Activated T-cell treated with anti-CD3 and anti-CD28 coated beads for 1 hour (primary cell): ENCODE measurements at regions not wholly inside any gene's neighbourhood (a gene's known extent, or its start where the extent isn't known, plus 50 kb on each side); places are given as distances from the start of the nearest gene placed in this dataset.

Experiments used
- DNase-seq: peaks from one replicate; pipeline ENCODE4 v3.0.0-alpha.2; 2020; ENCODE audit warnings: low read depth

DNA sequence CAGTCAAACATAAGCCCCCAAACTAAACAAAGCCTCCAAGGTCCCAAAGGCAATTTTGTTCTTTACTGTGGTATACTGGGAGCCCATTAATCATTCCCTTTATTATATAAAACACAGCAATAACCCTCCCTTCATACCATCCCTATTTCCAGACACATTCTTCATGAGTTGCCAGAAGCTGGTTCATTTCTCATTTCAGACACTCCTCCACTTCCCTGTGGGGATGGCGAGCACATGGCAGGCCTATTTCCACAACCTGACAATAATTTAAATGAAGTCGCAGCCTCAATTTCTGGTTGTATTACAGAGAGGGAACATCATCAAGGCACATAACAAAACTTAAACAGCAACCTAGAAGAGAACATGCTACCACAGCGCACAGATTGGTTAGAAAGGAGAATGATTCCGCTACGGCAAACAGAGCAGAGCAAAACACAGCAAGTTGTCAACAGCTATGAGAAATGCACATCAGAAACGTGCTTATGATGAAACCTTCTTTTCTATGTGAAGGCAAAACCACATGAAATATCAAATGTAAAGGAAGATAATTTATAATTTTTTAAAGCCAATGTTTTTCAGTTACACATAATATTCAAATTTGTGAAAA, 63.3 kb upstream of the ARHGEF3 start:
- no peak for DNase-seq

GRCh38 chr3:56864090-56864489, 62.3 kb upstream of the ARHGEF3 start:
- DNase-seq, result no peak

DNA sequence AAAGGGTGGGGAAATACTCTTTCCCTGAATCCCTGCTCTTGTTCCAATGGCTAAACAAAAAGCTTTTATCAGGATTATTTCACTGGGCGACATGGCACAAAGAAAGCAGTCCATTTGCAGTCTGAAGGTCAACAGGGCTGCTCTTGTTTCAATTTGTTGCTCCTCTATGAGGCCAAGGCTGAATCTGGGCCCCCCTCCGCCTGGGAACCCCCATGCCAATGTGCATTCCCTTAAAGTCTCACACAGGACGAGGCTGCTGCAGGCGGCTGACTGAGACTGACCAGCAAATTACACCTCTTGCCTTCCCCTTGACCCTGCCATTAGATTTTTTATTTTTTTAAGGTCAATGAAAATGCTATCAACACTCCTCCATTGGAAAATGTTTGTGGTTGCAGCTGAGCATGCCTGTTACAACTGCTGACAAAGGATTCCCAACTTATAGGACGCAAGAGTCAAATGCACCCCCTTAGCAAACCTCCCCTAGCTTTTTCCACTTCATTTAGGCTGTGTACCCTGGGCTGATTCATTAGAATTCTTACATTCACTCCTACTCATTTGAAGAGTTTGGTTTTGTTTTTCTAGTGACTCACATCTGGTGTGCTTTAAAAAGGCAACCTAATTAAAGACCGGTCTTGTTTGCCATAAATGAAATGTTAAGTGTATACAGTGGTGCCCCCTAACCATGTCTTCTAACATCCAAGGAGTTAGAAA, 60.8 kb upstream of the ARHGEF3 start:
- no peak for DNase-seq

DNA sequence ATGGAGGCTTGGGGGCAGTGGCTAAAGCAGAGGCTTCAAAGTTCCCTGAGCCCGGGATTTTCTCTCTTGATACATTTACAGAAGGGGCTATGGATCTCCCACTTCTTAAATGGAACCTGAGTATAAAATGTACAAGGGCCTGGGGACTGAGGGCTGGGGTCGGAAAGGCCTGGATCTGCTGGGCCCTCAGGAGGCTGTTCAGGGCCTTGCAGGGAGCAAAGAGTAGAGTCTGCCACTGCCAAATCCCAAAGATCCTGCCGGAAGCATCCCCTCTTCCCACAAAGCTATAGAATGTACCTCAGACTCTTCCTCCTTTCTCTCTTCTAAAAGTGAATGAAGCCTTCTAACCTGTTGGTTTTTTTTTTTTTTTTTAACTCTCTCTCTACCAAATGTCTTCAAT, 59.8 kb upstream of the ARHGEF3 start:
- no peak for DNase-seq

DNA sequence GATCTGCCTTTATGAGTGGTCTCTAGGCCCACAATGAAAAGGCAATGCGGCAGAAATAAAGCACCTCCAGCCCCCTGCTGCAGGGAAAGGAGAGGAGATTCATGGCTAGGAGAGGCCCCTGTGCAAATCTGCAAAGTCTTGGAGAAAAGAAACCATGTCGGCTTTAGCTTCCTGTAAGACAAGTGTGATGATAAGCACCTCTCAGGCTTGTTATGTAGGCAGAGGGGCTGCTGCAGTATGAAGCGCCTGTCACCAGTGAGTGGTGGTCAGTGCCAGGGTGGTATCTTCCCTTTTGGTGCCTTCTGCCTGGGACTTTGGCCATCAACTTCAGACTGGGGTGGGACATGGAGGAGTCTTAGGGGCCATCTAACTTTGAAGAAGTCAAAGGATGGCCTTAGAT, 59.2 kb upstream of the ARHGEF3 start:
- no peak for DNase-seq

DNA sequence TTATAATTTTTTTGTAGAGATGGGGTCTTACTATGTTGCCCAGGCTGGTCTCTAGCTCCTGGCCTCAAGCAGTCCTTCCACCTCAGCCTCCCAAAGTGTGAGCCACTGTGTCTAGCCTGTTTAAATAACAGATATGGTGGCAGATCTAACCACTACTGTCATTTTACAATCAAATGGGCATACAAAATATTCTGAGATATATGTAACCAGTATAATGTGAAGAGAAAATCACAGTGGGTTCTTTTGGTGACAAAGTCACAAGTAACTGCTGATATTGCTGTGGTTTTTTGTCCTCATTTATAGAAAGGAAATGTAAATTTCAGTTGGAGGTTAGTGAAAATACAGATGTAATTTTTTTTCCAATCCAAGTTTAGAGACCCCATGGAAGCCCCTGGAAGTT, 58.6 kb upstream of the ARHGEF3 start:
- DNase-seq, result no peak

- DNase-seq, result no peak
These were observed 56.6 kb upstream of the ARHGEF3 start for GRCh38 chr3:56858331-56858730.

DNA sequence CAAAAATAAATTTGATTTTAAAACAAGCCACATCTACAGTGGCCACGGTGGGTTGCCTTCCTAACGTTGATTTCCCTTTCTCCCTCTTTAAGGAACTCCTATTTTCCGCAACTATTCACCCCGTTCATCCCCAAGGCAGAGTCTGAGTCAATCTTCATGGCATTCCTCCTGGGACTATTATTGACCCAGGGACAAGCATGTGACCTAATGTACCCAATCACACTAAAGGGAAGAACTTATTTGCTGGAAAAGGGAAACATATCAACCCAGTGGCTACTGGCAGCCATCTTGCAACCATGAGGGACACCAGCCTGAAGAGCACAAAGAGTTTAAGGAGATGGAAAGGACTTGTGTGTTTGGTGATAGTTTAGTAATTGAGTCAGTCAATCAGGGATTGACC, 55.4 kb upstream of the ARHGEF3 start:
- DNase-seq, result no peak

GRCh38 chr3:56856752-56857151, 55.0 kb upstream of the ARHGEF3 start:
- no peak for DNase-seq

GRCh38 chr3:56855856-56856512, 54.2 kb upstream of the ARHGEF3 start:
- DNase-seq, result peak; percentile 14

DNA sequence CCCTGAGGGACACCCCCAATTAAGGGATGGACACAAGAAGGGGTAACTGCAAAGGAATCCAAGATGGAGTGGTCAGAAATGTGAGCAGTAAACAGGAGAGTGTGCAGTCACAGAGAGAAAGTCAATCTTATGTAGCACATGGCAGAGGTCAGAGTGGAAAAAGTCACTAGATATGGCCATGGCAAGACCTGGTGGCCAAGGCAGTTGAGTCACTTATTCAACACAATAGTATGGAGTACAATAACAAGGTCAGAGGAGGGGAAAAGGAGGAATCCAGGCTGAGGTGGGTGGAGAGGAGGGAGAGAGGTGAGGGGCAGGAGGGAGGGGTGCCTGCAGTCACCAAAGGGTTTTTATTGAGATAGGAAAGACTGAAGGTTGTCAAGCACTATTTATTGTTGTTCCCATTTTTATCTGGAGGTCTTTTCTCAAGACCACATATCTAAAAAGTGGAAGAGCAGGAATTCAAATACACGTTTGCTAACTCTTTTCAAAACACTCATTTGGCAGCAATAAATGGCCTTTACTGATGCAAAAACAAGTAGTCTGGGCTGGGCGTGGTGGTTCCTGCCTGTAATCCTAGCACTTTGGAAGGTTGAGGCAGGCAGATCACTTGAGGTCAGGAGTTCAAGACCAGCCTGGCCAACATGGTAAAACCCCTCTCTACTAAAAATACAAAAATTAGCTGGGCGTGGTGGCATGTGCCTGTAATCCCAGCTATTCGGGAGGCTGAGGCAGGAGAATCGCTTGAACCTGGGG, 53.3 kb upstream of the ARHGEF3 start:
- no peak for DNase-seq

- no peak for DNase-seq
These were observed 50.5 kb upstream of the ARHGEF3 start for GRCh38 chr3:56851966-56852884.
